Suprapubic skin (tissue), 4 donors: ENCODE measurements at regions not wholly inside any gene's neighbourhood (a gene's known extent, or its start where the extent isn't known, plus 50 kb on each side); places are given as distances from the start of the nearest gene placed in this dataset.

Experiments
- DNase-seq, 2 donors: peaks; one replicate each; pipeline ENCODE4 v3.0.0-alpha.2; 2019; ENCODE audit warnings: low spot score in 2 of 2
- H3K27ac ChIP-seq: fragments of 200-600 bp; sonication (generic); one replicate; pipeline ENCODE4 v1.5.1; 2019
- H3K27me3 ChIP-seq: fragments of 200-600 bp; sonication (generic); one replicate; pipeline ENCODE4 v1.5.1; 2019
- H3K36me3 ChIP-seq: fragments of 200-600 bp; sonication (generic); one replicate; pipeline ENCODE4 v1.5.1; 2019
- H3K4me1 ChIP-seq: fragments of 200-600 bp; sonication (generic); one replicate; pipeline ENCODE4 v1.5.1; 2019
- H3K4me3 ChIP-seq: fragments of 200-600 bp; sonication (generic); one replicate; pipeline ENCODE4 v1.5.1; 2019; ENCODE audit warnings: mild to moderate bottlenecking
- H3K9me3 ChIP-seq: fragments of 200-600 bp; sonication (generic); one replicate; pipeline ENCODE4 v1.5.1; 2019
- CTCF ChIP-seq, 2 donors: fragments of 200-600 bp in 1 of 2; fragments of 450-650 bp in 1 of 2; sonication (generic) in 1 of 2; IDR thresholded peaks; one replicate each; pipeline ENCODE4 v1.5.1; 2016 to 2019; ENCODE audit warnings: antibody characterized with exemption in 2 of 2, mild to moderate bottlenecking in 1 of 2, moderate library complexity in 1 of 2
- EP300 ChIP-seq: sonication (generic); formaldehyde crosslinking; IDR thresholded peaks from one replicate; pipeline ENCODE4 v1.6.1; 2017; ENCODE audit warnings: antibody characterized with exemption
- POLR2A ChIP-seq, 2 donors: fragments of 450-650 bp; IDR thresholded peaks; one replicate each; pipeline ENCODE4 v1.6.1; 2017; ENCODE audit warnings: antibody characterized with exemption in 2 of 2, mild to moderate bottlenecking in 2 of 2, moderate library complexity in 2 of 2
- POLR2AphosphoS5 ChIP-seq, 3 donors: sonication (generic); formaldehyde crosslinking; IDR thresholded peaks; one replicate each; pipeline ENCODE4 v1.6.1; 2017; ENCODE audit warnings: antibody characterized with exemption in 3 of 3
- WGBS: methylation state at CpG from one replicate; pipeline ENCODE4 v1.1.5; 2018; 5-methylcytosine and 5-hydroxymethylcytosine counted together

GRCh38 chr5:4348919-4349318 is 753.3 kb downstream of the IRX1 start:
- Histone ChIP-seq H3K27ac (no peak overlapping the region), H3K27me3 (no peaks in the 10 kb centered on the region), H3K4me1 (no peaks in the 10 kb centered on the region), H3K36me3 (no peaks in the 10 kb centered on the region), H3K9me3 (no peaks in the 10 kb centered on the region), H3K4me3 (no peak overlapping the region)
- WGBS: 63% methylated on average over 3 of the region's 3 CpGs
- TF ChIP-seq POLR2AphosphoS5 (IDR thresholded peaks at IDR 0.05) (no peak), EP300 (no peak), CTCF (IDR thresholded peaks at IDR 0.05) (no peak), POLR2A (IDR thresholded peaks at IDR 0.05) (no peak)
- no peak for DNase-seq

- H3K27me3 ChIP-seq: no peaks in the 10 kb centered on the region
- no peaks in the 10 kb centered on the region for H3K4me1 ChIP-seq
- no peak for DNase-seq
- no peak for TF ChIP-seq EP300
- no peak for TF ChIP-seq POLR2AphosphoS5 (IDR thresholded peaks at IDR 0.05)
- TF ChIP-seq CTCF (IDR thresholded peaks at IDR 0.05): no peak
- no peak overlapping the region for H3K27ac ChIP-seq
- H3K9me3 ChIP-seq: no peaks in the 10 kb centered on the region
- no peaks in the 10 kb centered on the region for H3K36me3 ChIP-seq
- no peak overlapping the region for H3K4me3 ChIP-seq
- 83% methylated on average over 6 of the region's 6 CpGs for WGBS
Observed at GRCh38 chr5:4356201-4356600, 760.6 kb downstream of the IRX1 start.

- WGBS: 93% methylated on average over 2 of the region's 2 CpGs
- Histone ChIP-seq H3K27me3 (no peaks in the 10 kb centered on the region), H3K4me1 (no peaks in the 10 kb centered on the region), H3K9me3 (no peaks in the 10 kb centered on the region), H3K36me3 (no peaks in the 10 kb centered on the region), H3K4me3 (no peak overlapping the region), H3K27ac (no peak overlapping the region)
- TF ChIP-seq POLR2AphosphoS5 (IDR thresholded peaks at IDR 0.05) (no peak), POLR2A (IDR thresholded peaks at IDR 0.05) (no peak), CTCF (IDR thresholded peaks at IDR 0.05) (no peak), EP300 (no peak)
- no peak for DNase-seq
Observed at GRCh38 chr5:4359847-4360246, 764.2 kb downstream of the IRX1 start.

- no peak for TF ChIP-seq POLR2AphosphoS5 (IDR thresholded peaks at IDR 0.05)
- TF ChIP-seq POLR2A (IDR thresholded peaks at IDR 0.05): no peak
- no peak for TF ChIP-seq EP300
- no peak for TF ChIP-seq CTCF (IDR thresholded peaks at IDR 0.05)
- Histone ChIP-seq H3K27me3 (no peaks in the 10 kb centered on the region), H3K27ac (no peak overlapping the region), H3K9me3 (no peaks in the 10 kb centered on the region), H3K4me3 (no peak overlapping the region), H3K36me3 (no peaks in the 10 kb centered on the region), H3K4me1 (no peaks in the 10 kb centered on the region)
- no peak for DNase-seq
- 63% methylated on average over 3 of the region's 3 CpGs for WGBS
Observed at GRCh38 chr5:4361753-4362152, 766.1 kb downstream of the IRX1 start.

GRCh38 chr5:4362411-4362810 is 766.8 kb downstream of the IRX1 start:
- H3K4me3 ChIP-seq: no peak overlapping the region
- TF ChIP-seq EP300 (no peak), CTCF (IDR thresholded peaks at IDR 0.05) (no peak), POLR2A (IDR thresholded peaks at IDR 0.05) (no peak), POLR2AphosphoS5 (IDR thresholded peaks at IDR 0.05) (no peak)
- no peak overlapping the region for H3K27ac ChIP-seq
- WGBS: 63% methylated on average over 2 of the region's 2 CpGs
- H3K4me1 ChIP-seq: no peaks in the 10 kb centered on the region
- H3K9me3 ChIP-seq: no peaks in the 10 kb centered on the region
- no peak for DNase-seq
- H3K36me3 ChIP-seq: no peaks in the 10 kb centered on the region
- no peaks in the 10 kb centered on the region for H3K27me3 ChIP-seq
